HCT116 (cell line): ENCODE measurements at regions not wholly inside any gene's neighbourhood (a gene's known extent, or its start where the extent isn't known, plus 50 kb on each side); places are given as distances from the start of the nearest gene placed in this dataset.

Source experiments
- ATAC-seq: fragments of 200-7000 bp; cut with Tn5 transposase; 2 replicates; pipeline ENCODE4 v1.9.1; 2020; ENCODE audit warnings: mild to moderate bottlenecking, moderate library complexity
- BruUV-seq: library from RNA; stranded (reverse); fragments of 400-500 nt; replicated peaks from 2 replicates; lab custom pipeline; 2021; lab: Mats Ljungman, UMichigan
- CTCF ChIA-PET: fragments of 300-600 bp; sonication (Branson Sonifier 250); formaldehyde crosslinking; loops from one replicate; lab custom pipeline; 2021; ENCODE audit warnings: antibody characterized with exemption; lab: Charles Lee
- POLR2A ChIA-PET: fragments of 300-600, 350-600 bp; sonication (Branson Sonifier 250); formaldehyde crosslinking; loops from one replicate; lab custom pipeline; 2021; ENCODE audit warnings: antibody characterized with exemption; lab: Charles Lee
- RAD21 ChIA-PET, 2 experiments: fragments of 300-600 bp; sonication (Branson Sonifier 250); formaldehyde crosslinking; loops; one replicate each; lab custom pipeline; 2023; ENCODE audit warnings: low total read pairs in 2 of 2; ENCODE audit not compliant: uncharacterized antibody in 2 of 2, unreplicated experiment in 2 of 2, low non-redundant PET in 1 of 2; lab: Charles Lee
- DNase-seq: peaks from one replicate; pipeline ENCODE4 v3.0.0-alpha.2; 2010; ENCODE audit warnings: low read depth, low spot score
- H2AFZ ChIP-seq: fragments of 200-600 bp; shearing (Covaris generic), sonication (generic); 2 replicates; pipeline ENCODE4 v1.6.1; 2017; ENCODE audit warnings: low read depth, mixed run types, mixed read lengths, antibody characterized with exemption, low read length; ENCODE audit not compliant: poor library complexity, severe bottlenecking
- H3K27ac ChIP-seq: 2 replicates; pipeline ENCODE4 v1.5.1; 2012; ENCODE audit warnings: low read depth, low read length
- H3K27me3 ChIP-seq: fragments of 200-600 bp; sonication (generic); 2 replicates; pipeline ENCODE4 v1.6.1; 2016; ENCODE audit warnings: mixed run types, low read length, mixed read lengths; ENCODE audit not compliant: insufficient read depth
- H3K36me3 ChIP-seq, 2 experiments: fragments of 200-500 bp in 1 of 2; fragments of 200-600 bp in 1 of 2; sonication (Bioruptor generic) in 1 of 2; sonication (generic) in 1 of 2; 2 replicates each; pipeline versions ENCODE4 v1.5.1 to v1.6.1; 2014 to 2016; ENCODE audit warnings: low read length in 2 of 2, inconsistent platforms in 1 of 2, mixed read lengths in 1 of 2, mixed run types in 1 of 2; ENCODE audit not compliant: insufficient read depth in 2 of 2, control insufficient read depth in 1 of 2
- H3K4me1 ChIP-seq, 2 experiments: fragments of 200-600 bp in 1 of 2; sonication (generic) in 1 of 2; 2 replicates each; pipeline versions ENCODE4 v1.5.1 to v1.6.1; 2012 to 2017; ENCODE audit warnings: low read length in 2 of 2, inconsistent platforms in 1 of 2, mild to moderate bottlenecking in 1 of 2, mixed read lengths in 1 of 2, mixed run types in 1 of 2, moderate library complexity in 1 of 2; ENCODE audit not compliant: insufficient read depth in 2 of 2, control insufficient read depth in 1 of 2
- H3K4me2 ChIP-seq: fragments of 200-600 bp; sonication (generic); 2 replicates; pipeline ENCODE4 v1.6.1; 2017; ENCODE audit warnings: mixed run types, low read length, mixed read lengths
- H3K4me3 ChIP-seq, 2 experiments: fragments of 200-600 bp in 1 of 2; sonication (generic) in 1 of 2; replicated peaks in 1 of 2; 2 replicates each; pipeline ENCODE4 v1.5.1; 2011 to 2016; ENCODE audit warnings: low read length in 2 of 2, control low read depth in 1 of 2, low read depth in 1 of 2, mild to moderate bottlenecking in 1 of 2, mixed read lengths in 1 of 2, mixed run types in 1 of 2
- H3K79me2 ChIP-seq: fragments of 200-600 bp; sonication (generic); 2 replicates; pipeline ENCODE4 v1.6.1; 2017; ENCODE audit warnings: mild to moderate bottlenecking, mixed run types, low read length, moderate library complexity, mixed read lengths; ENCODE audit not compliant: insufficient read depth
- H3K9ac ChIP-seq: fragments of 200-600 bp; sonication (generic); 2 replicates; pipeline ENCODE4 v1.6.1; 2016; ENCODE audit warnings: low read length, mixed read lengths
- H3K9me2 ChIP-seq: fragments of 200-600 bp; sonication (generic), shearing (Covaris generic); 2 replicates; pipeline ENCODE4 v1.6.1; 2017; ENCODE audit warnings: mixed run types, mild to moderate bottlenecking, moderate library complexity; ENCODE audit not compliant: insufficient read depth
- H3K9me3 ChIP-seq, 2 experiments: fragments of 200-500 bp in 1 of 2; fragments of 200-600 bp in 1 of 2; sonication (Bioruptor generic) in 1 of 2; sonication (generic) in 1 of 2; 2 replicates each; pipeline ENCODE4 v1.6.1; 2014 to 2017; ENCODE audit warnings: low read length in 2 of 2, mixed read lengths in 2 of 2, inconsistent platforms in 1 of 2, low read depth in 1 of 2, mild to moderate bottlenecking in 1 of 2, mixed run types in 1 of 2, moderate library complexity in 1 of 2; ENCODE audit not compliant: control insufficient read depth in 1 of 2, insufficient read depth in 1 of 2
- H4K20me1 ChIP-seq: fragments of 200-600 bp; sonication (generic), shearing (Covaris generic); 2 replicates; pipeline ENCODE4 v1.6.1; 2017; ENCODE audit warnings: mixed run types, mild to moderate bottlenecking, moderate library complexity; ENCODE audit not compliant: insufficient read depth
- CBX3 ChIP-seq: IDR thresholded peaks from 2 replicates; pipeline ENCODE4 v1.6.1; 2012; ENCODE audit warnings: low read depth
- CEBPB ChIP-seq: IDR thresholded peaks from 2 replicates; pipeline ENCODE4 v1.6.1; 2012; ENCODE audit warnings: low read depth
- EGR1 ChIP-seq: IDR thresholded peaks from 2 replicates; pipeline ENCODE4 v1.6.1; 2012; ENCODE audit warnings: low read depth
- EZH2 ChIP-seq: fragments of 200-600 bp; sonication (generic); IDR thresholded peaks from 2 replicates; pipeline ENCODE4 v1.6.1; 2017; ENCODE audit warnings: antibody characterized with exemption, mixed run types
- EZH2phosphoT487 ChIP-seq: fragments of 200-600 bp; IDR thresholded peaks from 2 replicates; pipeline ENCODE4 v1.6.1; 2018; ENCODE audit warnings: antibody characterized with exemption, borderline replicate concordance
- FOSL1 ChIP-seq: IDR thresholded peaks from 2 replicates; pipeline ENCODE4 v1.6.1; 2012; ENCODE audit warnings: low read depth
- REST ChIP-seq: IDR thresholded peaks from 2 replicates; pipeline ENCODE4 v1.6.1; 2012; ENCODE audit warnings: low read depth
- SIN3A ChIP-seq: IDR thresholded peaks from 2 replicates; pipeline ENCODE4 v1.6.1; 2012; ENCODE audit warnings: low read depth
- SRF ChIP-seq: IDR thresholded peaks from 2 replicates; pipeline ENCODE4 v1.6.1; 2012; ENCODE audit warnings: low read depth
- intact Hi-C: fragments of 100-400 bp; cut with micrococcal nuclease; formaldehyde crosslinking; loops from 2 replicates; pipeline ENCODE4 v1.10.0; 2022
- TF ChIP-seq, protein P1 (sequence below): IDR thresholded peaks from 2 replicates; pipeline ENCODE4 v1.6.1; 2012
- TF ChIP-seq, protein P2 (sequence below): IDR thresholded peaks from 2 replicates; pipeline ENCODE4 v1.6.1; 2012
- TF ChIP-seq, protein P3 (sequence below): IDR thresholded peaks from 2 replicates; pipeline ENCODE4 v1.6.1; 2011; ENCODE audit warnings: mild to moderate bottlenecking, low read length, moderate library complexity; ENCODE audit not compliant: insufficient replicate concordance; ENCODE audit errors: extremely low read depth

DNA sequence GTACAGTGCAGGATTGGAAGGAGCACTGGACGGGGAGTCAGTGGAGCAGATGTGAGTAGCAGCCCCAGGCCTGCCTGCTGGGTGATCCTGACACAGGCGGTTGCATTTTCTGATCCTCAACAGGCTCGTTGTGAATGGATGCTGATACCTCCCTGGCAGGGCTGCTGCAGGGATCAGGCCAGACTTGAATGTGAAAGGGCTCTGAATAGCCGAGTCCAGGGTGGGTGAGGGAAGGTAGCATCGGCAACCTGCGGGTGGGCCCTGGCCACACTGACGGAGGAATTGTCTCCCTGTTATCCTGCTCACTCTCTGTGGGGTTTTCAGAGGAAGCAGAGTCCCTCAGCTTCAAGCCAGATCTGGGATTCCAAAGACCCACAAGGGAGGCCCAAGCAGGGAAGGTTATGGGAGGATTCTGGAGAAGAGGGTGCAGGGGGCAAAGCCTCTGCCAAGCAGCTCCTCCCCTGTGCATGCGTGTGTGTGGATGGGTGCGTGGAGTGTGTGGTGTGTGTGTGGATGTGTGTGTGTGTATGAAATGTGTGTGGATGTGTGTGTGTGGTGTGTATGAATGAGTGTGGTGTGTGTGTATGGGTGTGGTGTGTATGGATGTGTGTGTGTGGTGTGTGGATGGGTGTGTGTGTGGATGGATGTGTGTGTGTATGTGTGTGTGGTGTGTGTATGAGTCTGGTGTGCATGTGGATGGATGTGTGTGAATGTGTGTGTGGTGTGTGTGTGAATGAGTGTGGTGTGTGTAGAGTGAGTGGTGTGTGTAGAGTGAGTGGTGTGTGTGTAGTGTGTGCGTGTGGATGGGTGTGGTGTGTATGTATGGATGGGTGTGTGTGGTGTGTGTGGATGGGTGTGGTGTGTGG is 100.3 kb downstream of the UBIAD1 start (continued):
- TF ChIP-seq, protein P1, sequence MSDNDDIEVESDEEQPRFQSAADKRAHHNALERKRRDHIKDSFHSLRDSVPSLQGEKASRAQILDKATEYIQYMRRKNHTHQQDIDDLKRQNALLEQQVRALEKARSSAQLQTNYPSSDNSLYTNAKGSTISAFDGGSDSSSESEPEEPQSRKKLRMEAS = no peak
- TF ChIP-seq CEBPB (no peak), CBX3 (no peak), EZH2 (no peak), EZH2phosphoT487 (no peak)
- TF ChIP-seq, all 23 proteins: peak for 0

DNA sequence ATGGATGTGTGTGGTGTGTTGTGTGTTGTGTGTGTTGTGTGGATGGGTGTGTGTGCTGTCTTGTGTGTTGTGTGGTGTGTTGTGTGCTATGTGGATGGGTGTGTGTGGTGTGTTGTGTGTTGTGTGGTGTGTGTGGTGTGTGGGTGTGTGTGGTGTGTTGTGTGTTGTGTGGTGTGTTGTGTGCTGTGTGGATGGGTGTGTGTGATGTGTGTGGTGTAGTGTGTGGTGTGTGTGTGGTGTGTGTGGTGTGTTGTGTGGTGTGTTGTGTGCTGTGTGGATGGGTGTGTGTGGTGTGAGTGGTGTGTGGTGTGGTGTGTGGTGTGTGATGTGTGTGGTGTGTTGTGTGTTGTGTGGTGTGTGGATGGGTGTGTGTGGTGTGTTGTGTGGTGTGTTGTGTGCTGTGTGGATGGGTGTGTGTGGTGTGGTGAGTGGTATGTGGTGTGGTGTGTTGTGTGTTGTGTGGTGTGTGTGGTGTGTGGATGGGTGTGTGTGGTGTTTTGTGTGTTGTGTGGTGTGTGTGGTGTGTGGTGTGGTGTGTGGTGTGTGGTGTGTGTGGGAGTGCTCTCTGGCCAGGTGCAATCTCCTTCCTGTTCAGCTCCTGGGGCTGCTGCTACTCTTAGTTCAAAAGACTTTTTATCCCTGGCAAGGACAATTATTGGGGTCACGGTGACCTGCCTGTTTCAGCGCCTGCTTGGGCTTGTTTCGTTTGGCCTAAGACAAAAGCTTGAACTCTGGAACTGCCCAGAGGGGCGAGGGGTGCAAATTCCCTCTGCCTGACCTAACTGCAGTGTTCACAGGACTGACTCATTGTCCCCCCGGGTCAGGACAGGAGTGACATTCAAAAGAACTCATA is 101.1 kb downstream of the UBIAD1 start:
- no peak for TF ChIP-seq CEBPB
- TF ChIP-seq, protein P2, sequence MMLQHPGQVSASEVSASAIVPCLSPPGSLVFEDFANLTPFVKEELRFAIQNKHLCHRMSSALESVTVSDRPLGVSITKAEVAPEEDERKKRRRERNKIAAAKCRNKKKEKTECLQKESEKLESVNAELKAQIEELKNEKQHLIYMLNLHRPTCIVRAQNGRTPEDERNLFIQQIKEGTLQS = no peak
- TF ChIP-seq SIN3A = no peak
- no peak for TF ChIP-seq FOSL1
- TF ChIP-seq, protein P3, sequence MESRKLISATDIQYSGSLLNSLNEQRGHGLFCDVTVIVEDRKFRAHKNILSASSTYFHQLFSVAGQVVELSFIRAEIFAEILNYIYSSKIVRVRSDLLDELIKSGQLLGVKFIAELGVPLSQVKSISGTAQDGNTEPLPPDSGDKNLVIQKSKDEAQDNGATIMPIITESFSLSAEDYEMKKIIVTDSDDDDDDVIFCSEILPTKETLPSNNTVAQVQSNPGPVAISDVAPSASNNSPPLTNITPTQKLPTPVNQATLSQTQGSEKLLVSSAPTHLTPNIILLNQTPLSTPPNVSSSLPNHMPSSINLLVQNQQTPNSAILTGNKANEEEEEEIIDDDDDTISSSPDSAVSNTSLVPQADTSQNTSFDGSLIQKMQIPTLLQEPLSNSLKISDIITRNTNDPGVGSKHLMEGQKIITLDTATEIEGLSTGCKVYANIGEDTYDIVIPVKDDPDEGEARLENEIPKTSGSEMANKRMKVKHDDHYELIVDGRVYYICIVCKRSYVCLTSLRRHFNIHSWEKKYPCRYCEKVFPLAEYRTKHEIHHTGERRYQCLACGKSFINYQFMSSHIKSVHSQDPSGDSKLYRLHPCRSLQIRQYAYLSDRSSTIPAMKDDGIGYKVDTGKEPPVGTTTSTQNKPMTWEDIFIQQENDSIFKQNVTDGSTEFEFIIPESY = no peak
- TF ChIP-seq REST = no peak
- TF ChIP-seq EGR1 = no peak
- TF ChIP-seq SRF = no peak
- POLR2A ChIA-PET = no interaction called here
- no peaks in the 10 kb centered on the region for H3K27me3 ChIP-seq
- H3K9ac ChIP-seq = no peak overlapping the region
- no peaks in the 10 kb centered on the region for H3K79me2 ChIP-seq
- CTCF ChIA-PET = no interaction called here
- ATAC-seq (peak; percentile 20; the same call in 1 of the 2 replicates), DNase-seq (no peak)
- H2AFZ ChIP-seq = no peak overlapping the region
- no peaks in the 10 kb centered on the region for H3K9me2 ChIP-seq
- BruUV-seq = no TSS peak
- H3K9me3 ChIP-seq = no peaks in the 10 kb centered on the region
- H3K4me3 ChIP-seq = no peak overlapping the region
- H3K36me3 ChIP-seq = no peaks in the 10 kb centered on the region
- intact Hi-C loops = no loop called here
- no peaks in the 10 kb centered on the region for H4K20me1 ChIP-seq
- RAD21 ChIA-PET = no interaction called here
- no peaks in the 10 kb centered on the region for H3K4me1 ChIP-seq
- H3K4me2 ChIP-seq = no peak overlapping the region
- no peak overlapping the region; the same call in 1 of the 2 replicates for H3K27ac ChIP-seq
